WTC11 (cell line): ENCODE measurements at regions not wholly inside any gene's neighbourhood (a gene's known extent, or its start where the extent isn't known, plus 50 kb on each side); places are given as distances from the start of the nearest gene placed in this dataset.
A peak's percentile ranks its signal among the peaks of the same experiment; 100 is the strongest.

ENCODE experiments used
- ATAC-seq: fragments of 200-7000 bp; cut with Tn5 transposase; 2 replicates; pipeline ENCODE4 v1.10.0; 2021; ENCODE audit warnings: mild to moderate bottlenecking, moderate library complexity
- CTCF ChIA-PET: fragments of 300-600 bp; sonication (Branson Sonifier 250); formaldehyde crosslinking; loops from one replicate; lab custom pipeline; 2021; ENCODE audit warnings: antibody characterized with exemption; lab: Charles Lee
- POLR2A ChIA-PET: fragments of 350-600 bp; sonication (Branson Sonifier 250); formaldehyde crosslinking; loops from one replicate; lab custom pipeline; 2021; ENCODE audit warnings: antibody characterized with exemption; lab: Charles Lee
- DNase-seq: peaks from one replicate; pipeline ENCODE4 v3.0.0; 2021; ENCODE audit warnings: low spot score
- H3K27ac Mint-ChIP-seq: 2 replicates; pipeline ENCODE4 v1.8.0; 2021; ENCODE audit warnings: mixed read lengths
- H3K27me3 Mint-ChIP-seq: 2 replicates; pipeline ENCODE4 v1.8.0; 2021; ENCODE audit warnings: low read depth, mild to moderate bottlenecking, moderate library complexity, mixed read lengths
- H3K36me3 Mint-ChIP-seq: 2 replicates; pipeline ENCODE4 v1.8.0; 2021; ENCODE audit warnings: mixed read lengths
- H3K4me1 Mint-ChIP-seq: 2 replicates; pipeline ENCODE4 v1.8.0; 2022; ENCODE audit warnings: mixed read lengths
- H3K4me3 Mint-ChIP-seq: 2 replicates; pipeline ENCODE4 v1.8.0; 2021; ENCODE audit warnings: mild to moderate bottlenecking, moderate library complexity, mixed read lengths
- H3K9me3 Mint-ChIP-seq: 2 replicates; pipeline ENCODE4 v1.8.0; 2021; ENCODE audit warnings: mixed read lengths
- ARID4B ChIP-seq: sonication (generic); formaldehyde crosslinking; IDR thresholded peaks from 2 replicates; pipeline ENCODE4 v1.8.0; 2023; ENCODE audit warnings: missing genetic modification reagents, mild to moderate bottlenecking, borderline replicate concordance
- ATF3 ChIP-seq: sonication (generic); formaldehyde crosslinking; conservative IDR thresholded peaks from 2 replicates; pipeline ENCODE4 v1.8.1; 2022; ENCODE audit warnings: mild to moderate bottlenecking, missing genetic modification reagents
- CBFB ChIP-seq: sonication (generic); formaldehyde crosslinking; IDR thresholded peaks from 2 replicates; pipeline ENCODE4 v1.8.1; 2022; ENCODE audit warnings: mild to moderate bottlenecking, low read depth, missing genetic modification reagents
- FOXK1 ChIP-seq: sonication (generic); formaldehyde crosslinking; IDR thresholded peaks from 2 replicates; pipeline ENCODE4 v1.8.0; 2022; ENCODE audit warnings: mild to moderate bottlenecking, moderate library complexity, missing genetic modification reagents
- FOXP1 ChIP-seq: sonication (generic); formaldehyde crosslinking; IDR thresholded peaks from 2 replicates; pipeline ENCODE4 v1.8.0; 2022; ENCODE audit warnings: missing genetic modification reagents, mild to moderate bottlenecking, moderate library complexity, borderline replicate concordance
- GRHL2 ChIP-seq: fragments of 250-450 bp; sonication (Bioruptor Pico); IDR thresholded peaks from 2 replicates; pipeline ENCODE4 v1.8.0; 2022; ENCODE audit warnings: mild to moderate bottlenecking, moderate library complexity; ENCODE audit not compliant: insufficient replicate concordance, severe bottlenecking
- HMGA2 ChIP-seq: fragments of 250-450 bp; sonication (Bioruptor Pico); IDR thresholded peaks from 2 replicates; pipeline ENCODE4 v1.4.0; 2021; ENCODE audit warnings: mild to moderate bottlenecking, moderate library complexity
- MYBL2 ChIP-seq: sonication (generic); formaldehyde crosslinking; IDR thresholded peaks from 2 replicates; pipeline ENCODE4 v1.8.1; 2023; ENCODE audit warnings: mild to moderate bottlenecking, moderate library complexity, missing genetic modification reagents
- SMAD3 ChIP-seq: sonication (generic); formaldehyde crosslinking; IDR thresholded peaks from 2 replicates; pipeline ENCODE4 v1.8.0; 2022; ENCODE audit warnings: missing genetic modification reagents, mild to moderate bottlenecking, borderline replicate concordance
- SMAD4 ChIP-seq: sonication (generic); formaldehyde crosslinking; IDR thresholded peaks from 2 replicates; pipeline ENCODE4 v1.8.0; 2022; ENCODE audit warnings: mild to moderate bottlenecking, missing genetic modification reagents
- STAT6 ChIP-seq: sonication (generic); formaldehyde crosslinking; conservative IDR thresholded peaks from 2 replicates; pipeline ENCODE4 v1.8.1; 2023; ENCODE audit warnings: mild to moderate bottlenecking, low read depth, missing genetic modification reagents, moderate library complexity
- TP53 ChIP-seq: sonication (generic); formaldehyde crosslinking; IDR thresholded peaks from 2 replicates; pipeline ENCODE4 v1.8.1; 2023; ENCODE audit warnings: mild to moderate bottlenecking, missing genetic modification reagents
- ZNF121 ChIP-seq: sonication (generic); formaldehyde crosslinking; IDR thresholded peaks from 2 replicates; pipeline ENCODE4 v1.8.0; 2023; ENCODE audit warnings: missing genetic modification reagents
- ZNF263 ChIP-seq: sonication (generic); formaldehyde crosslinking; IDR thresholded peaks from 2 replicates; pipeline ENCODE4 v1.8.1; 2022; ENCODE audit warnings: low read depth, mild to moderate bottlenecking, moderate library complexity, missing genetic modification reagents
- ZSCAN18 ChIP-seq: fragments of 250-450 bp; sonication (Bioruptor Pico); IDR thresholded peaks from 2 replicates; pipeline ENCODE4 v2.1.2; 2022; ENCODE audit warnings: mild to moderate bottlenecking, moderate library complexity
- TF ChIP-seq, protein P1 (sequence below): fragments of 250-450 bp; sonication (Bioruptor Pico); IDR thresholded peaks from 2 replicates; pipeline ENCODE4 v1.9.0; 2021; ENCODE audit warnings: mild to moderate bottlenecking
- TF ChIP-seq, protein P2 (sequence below): sonication (generic); formaldehyde crosslinking; IDR thresholded peaks from 2 replicates; pipeline ENCODE4 v1.8.0; 2023; ENCODE audit warnings: missing genetic modification reagents
- TF ChIP-seq, protein P3 (sequence below): fragments of 250-450 bp; sonication (Bioruptor Pico); IDR thresholded peaks from 2 replicates; pipeline ENCODE4 v1.8.0; 2021; ENCODE audit warnings: mild to moderate bottlenecking
- TF ChIP-seq, protein P4 (sequence below): sonication (generic); formaldehyde crosslinking; IDR thresholded peaks from 2 replicates; pipeline ENCODE4 v1.8.0; 2022; ENCODE audit warnings: missing genetic modification reagents

DNA sequence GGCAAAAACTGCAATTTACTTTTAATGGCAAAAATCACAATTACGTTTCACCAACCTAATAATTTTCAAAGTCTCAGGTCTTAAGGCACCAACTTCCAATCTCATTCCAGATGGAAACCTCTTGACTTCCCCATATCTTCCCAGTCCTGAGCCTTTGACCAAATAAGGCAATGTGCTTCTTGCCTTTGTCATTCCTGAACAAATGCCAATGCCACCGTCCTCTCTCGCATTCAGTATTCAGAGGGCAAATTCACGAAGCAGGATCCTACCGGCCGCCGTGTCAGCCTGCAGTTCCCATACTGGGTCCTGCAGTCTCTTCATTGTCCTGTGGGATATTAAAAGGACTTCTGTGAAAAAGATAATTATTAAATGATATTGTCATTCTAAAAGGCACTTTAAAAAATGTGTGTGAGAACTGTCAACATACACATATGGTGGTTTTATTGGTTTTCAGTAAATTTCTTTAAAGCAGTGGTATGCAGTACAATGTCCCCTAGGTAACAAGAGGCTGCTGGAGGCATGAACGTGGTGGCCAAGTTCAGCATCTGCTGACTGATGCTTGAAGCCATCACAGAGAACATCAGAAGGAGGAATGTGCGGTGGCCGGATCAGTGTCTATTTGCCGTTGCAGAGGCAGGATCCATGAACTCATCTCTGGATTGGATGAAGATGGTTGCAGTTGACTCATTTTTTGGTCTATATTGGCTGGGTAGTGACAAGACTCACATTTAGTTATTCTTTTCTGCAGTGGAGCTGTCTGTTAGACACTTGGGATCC is 101.4 kb upstream of the IRX4 start:
- Mint-ChIP-seq H3K4me1 (peaks cover 12% of the 10 kb centered on the region), H3K27ac (peak overlapping the region; percentile 14; the same call in 1 of the 2 replicates), H3K27me3 (no peaks in the 10 kb centered on the region), H3K4me3 (no peak overlapping the region), H3K9me3 (peaks cover 15% of the 10 kb centered on the region), H3K36me3 (peaks cover 2% of the 10 kb centered on the region; the same call in 1 of the 2 replicates)
- CTCF ChIA-PET: no interaction called here
- no peak for DNase-seq
- ATAC-seq: peak; percentile 83
- no peak for TF ChIP-seq STAT6 (CRISPR knock-in tag)
- TF ChIP-seq GRHL2: no peak
- no peak for TF ChIP-seq HMGA2 (CRISPR knock-in tag)
- no peak for TF ChIP-seq FOXP1 (CRISPR knock-in tag)
- TF ChIP-seq ZNF121: no peak
- no peak for TF ChIP-seq ATF3 (CRISPR knock-in tag)
- TF ChIP-seq CBFB: no peak
- TF ChIP-seq TP53 (CRISPR knock-in tag): no peak
- TF ChIP-seq, protein P1, sequence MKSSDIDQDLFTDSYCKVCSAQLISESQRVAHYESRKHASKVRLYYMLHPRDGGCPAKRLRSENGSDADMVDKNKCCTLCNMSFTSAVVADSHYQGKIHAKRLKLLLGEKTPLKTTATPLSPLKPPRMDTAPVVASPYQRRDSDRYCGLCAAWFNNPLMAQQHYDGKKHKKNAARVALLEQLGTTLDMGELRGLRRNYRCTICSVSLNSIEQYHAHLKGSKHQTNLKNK: no peak
- no peak for TF ChIP-seq SMAD4 (CRISPR knock-in tag)
- TF ChIP-seq, protein P2, sequence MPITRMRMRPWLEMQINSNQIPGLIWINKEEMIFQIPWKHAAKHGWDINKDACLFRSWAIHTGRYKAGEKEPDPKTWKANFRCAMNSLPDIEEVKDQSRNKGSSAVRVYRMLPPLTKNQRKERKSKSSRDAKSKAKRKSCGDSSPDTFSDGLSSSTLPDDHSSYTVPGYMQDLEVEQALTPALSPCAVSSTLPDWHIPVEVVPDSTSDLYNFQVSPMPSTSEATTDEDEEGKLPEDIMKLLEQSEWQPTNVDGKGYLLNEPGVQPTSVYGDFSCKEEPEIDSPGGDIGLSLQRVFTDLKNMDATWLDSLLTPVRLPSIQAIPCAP (CRISPR knock-in tag): no peak
- no peak for TF ChIP-seq SMAD3 (CRISPR knock-in tag)
- TF ChIP-seq ZNF263: no peak
- TF ChIP-seq, protein P3, sequence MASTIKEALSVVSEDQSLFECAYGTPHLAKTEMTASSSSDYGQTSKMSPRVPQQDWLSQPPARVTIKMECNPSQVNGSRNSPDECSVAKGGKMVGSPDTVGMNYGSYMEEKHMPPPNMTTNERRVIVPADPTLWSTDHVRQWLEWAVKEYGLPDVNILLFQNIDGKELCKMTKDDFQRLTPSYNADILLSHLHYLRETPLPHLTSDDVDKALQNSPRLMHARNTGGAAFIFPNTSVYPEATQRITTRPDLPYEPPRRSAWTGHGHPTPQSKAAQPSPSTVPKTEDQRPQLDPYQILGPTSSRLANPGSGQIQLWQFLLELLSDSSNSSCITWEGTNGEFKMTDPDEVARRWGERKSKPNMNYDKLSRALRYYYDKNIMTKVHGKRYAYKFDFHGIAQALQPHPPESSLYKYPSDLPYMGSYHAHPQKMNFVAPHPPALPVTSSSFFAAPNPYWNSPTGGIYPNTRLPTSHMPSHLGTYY (CRISPR knock-in tag): no peak
- TF ChIP-seq FOXK1 (CRISPR knock-in tag): no peak
- no peak for TF ChIP-seq ARID4B
- no peak for TF ChIP-seq MYBL2 (CRISPR knock-in tag)
- TF ChIP-seq, protein P4, sequence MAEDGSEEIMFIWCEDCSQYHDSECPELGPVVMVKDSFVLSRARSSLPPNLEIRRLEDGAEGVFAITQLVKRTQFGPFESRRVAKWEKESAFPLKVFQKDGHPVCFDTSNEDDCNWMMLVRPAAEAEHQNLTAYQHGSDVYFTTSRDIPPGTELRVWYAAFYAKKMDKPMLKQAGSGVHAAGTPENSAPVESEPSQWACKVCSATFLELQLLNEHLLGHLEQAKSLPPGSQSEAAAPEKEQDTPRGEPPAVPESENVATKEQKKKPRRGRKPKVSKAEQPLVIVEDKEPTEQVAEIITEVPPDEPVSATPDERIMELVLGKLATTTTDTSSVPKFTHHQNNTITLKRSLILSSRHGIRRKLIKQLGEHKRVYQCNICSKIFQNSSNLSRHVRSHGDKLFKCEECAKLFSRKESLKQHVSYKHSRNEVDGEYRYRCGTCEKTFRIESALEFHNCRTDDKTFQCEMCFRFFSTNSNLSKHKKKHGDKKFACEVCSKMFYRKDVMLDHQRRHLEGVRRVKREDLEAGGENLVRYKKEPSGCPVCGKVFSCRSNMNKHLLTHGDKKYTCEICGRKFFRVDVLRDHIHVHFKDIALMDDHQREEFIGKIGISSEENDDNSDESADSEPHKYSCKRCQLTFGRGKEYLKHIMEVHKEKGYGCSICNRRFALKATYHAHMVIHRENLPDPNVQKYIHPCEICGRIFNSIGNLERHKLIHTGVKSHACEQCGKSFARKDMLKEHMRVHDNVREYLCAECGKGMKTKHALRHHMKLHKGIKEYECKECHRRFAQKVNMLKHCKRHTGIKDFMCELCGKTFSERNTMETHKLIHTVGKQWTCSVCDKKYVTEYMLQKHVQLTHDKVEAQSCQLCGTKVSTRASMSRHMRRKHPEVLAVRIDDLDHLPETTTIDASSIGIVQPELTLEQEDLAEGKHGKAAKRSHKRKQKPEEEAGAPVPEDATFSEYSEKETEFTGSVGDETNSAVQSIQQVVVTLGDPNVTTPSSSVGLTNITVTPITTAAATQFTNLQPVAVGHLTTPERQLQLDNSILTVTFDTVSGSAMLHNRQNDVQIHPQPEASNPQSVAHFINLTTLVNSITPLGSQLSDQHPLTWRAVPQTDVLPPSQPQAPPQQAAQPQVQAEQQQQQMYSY (CRISPR knock-in tag): no peak
- TF ChIP-seq ZSCAN18 (CRISPR knock-in tag): no peak
- POLR2A ChIA-PET: no interaction called here
